M059J (cell line): ENCODE measurements at regions not wholly inside any gene's neighbourhood (a gene's known extent, or its start where the extent isn't known, plus 50 kb on each side); places are given as distances from the start of the nearest gene placed in this dataset.

Experiments used
- DNase-seq: peaks from one replicate; pipeline ENCODE4 v3.0.0-alpha.2; 2012; ENCODE audit warnings: low read depth

GRCh38 chr2:67516899-67517530 lies 119.9 kb downstream of the ETAA1 start:
- peak; percentile 30 for DNase-seq

GRCh38 chr2:67522148-67522547 lies 125.0 kb downstream of the ETAA1 start:
- no peak for DNase-seq

- DNase-seq = peak; percentile 79
Measured at GRCh38 chr2:67524213-67524612, 127.1 kb downstream of the ETAA1 start.

- no peak for DNase-seq
Measured at GRCh38 chr2:67524777-67525176, 127.6 kb downstream of the ETAA1 start.

- peak; percentile 31 for DNase-seq
Measured at GRCh38 chr2:67526283-67526682, 129.2 kb downstream of the ETAA1 start.

GRCh38 chr2:67528320-67528719 lies 131.2 kb downstream of the ETAA1 start:
- no peak for DNase-seq

- no peak for DNase-seq
Measured at GRCh38 chr2:67532387-67532786, 135.3 kb downstream of the ETAA1 start.

- no peak for DNase-seq
Measured at GRCh38 chr2:67534745-67535144, 137.6 kb downstream of the ETAA1 start.

GRCh38 chr2:67540962-67541361 lies 143.8 kb downstream of the ETAA1 start:
- DNase-seq = no peak

GRCh38 chr2:67544286-67544685 lies 147.2 kb downstream of the ETAA1 start:
- DNase-seq = no peak

- DNase-seq = no peak
Measured at GRCh38 chr2:67548317-67549201, 151.4 kb downstream of the ETAA1 start.

GRCh38 chr2:67559156-67559555 lies 162.0 kb downstream of the ETAA1 start:
- DNase-seq = no peak

GRCh38 chr2:67560771-67561456 lies 163.8 kb downstream of the ETAA1 start:
- DNase-seq = no peak

- peak; percentile 92 for DNase-seq
Measured at GRCh38 chr2:67561457-67561965, 164.4 kb downstream of the ETAA1 start.

GRCh38 chr2:67564076-67564475 lies 166.9 kb downstream of the ETAA1 start:
- DNase-seq = peak; percentile 23

GRCh38 chr2:67564626-67565025 lies 167.5 kb downstream of the ETAA1 start:
- DNase-seq = no peak

GRCh38 chr2:67565262-67565661 lies 168.1 kb downstream of the ETAA1 start:
- DNase-seq = no peak

GRCh38 chr2:67565761-67566160 lies 168.6 kb downstream of the ETAA1 start:
- peak; percentile 25 for DNase-seq

GRCh38 chr2:67566285-67566684 lies 169.2 kb downstream of the ETAA1 start:
- DNase-seq = peak; percentile 59

GRCh38 chr2:67566958-67567635 lies 170.0 kb downstream of the ETAA1 start:
- peak; percentile 78 for DNase-seq

- DNase-seq = peak; percentile 27
Measured at GRCh38 chr2:67567886-67568285, 170.8 kb downstream of the ETAA1 start.

- DNase-seq = no peak
Measured at GRCh38 chr2:67570611-67571010, 173.5 kb downstream of the ETAA1 start.
